ENCODE measurements at regions not wholly inside any gene's neighbourhood (a gene's known extent, or its start where the extent isn't known, plus 50 kb on each side); places are given as distances from the start of the nearest gene placed in this dataset.

GRCh38 chr20:24738981-24739633 lies 210.0 kb upstream of the CST7 start:
- DNase-seq (ENCODE audit: low read depth), result no peak

DNA sequence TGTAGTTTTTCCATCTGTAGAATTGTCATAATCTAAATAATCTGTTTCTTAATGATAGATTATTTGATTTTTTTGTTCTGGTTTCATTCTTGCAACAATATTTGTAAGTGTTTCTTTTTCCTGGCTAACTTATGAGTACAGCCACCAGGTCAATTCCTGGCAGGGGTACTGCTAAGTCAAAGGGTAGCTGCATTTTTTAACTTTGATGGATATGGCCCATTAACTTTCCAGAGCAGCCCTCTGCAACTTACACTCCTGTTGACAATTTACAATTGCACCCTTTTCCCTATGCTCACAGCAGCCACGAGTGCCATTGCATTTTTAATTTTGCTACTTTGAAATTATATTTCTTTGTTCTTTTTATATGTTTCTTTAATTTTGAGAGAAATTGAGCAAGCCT lies 209.3 kb upstream of the CST7 start:
- DNase-seq (ENCODE audit: low read depth), result no peak

GRCh38 chr20:24741493-24742072 lies 207.5 kb upstream of the CST7 start:
- no peak for DNase-seq (ENCODE audit: low read depth)

DNA sequence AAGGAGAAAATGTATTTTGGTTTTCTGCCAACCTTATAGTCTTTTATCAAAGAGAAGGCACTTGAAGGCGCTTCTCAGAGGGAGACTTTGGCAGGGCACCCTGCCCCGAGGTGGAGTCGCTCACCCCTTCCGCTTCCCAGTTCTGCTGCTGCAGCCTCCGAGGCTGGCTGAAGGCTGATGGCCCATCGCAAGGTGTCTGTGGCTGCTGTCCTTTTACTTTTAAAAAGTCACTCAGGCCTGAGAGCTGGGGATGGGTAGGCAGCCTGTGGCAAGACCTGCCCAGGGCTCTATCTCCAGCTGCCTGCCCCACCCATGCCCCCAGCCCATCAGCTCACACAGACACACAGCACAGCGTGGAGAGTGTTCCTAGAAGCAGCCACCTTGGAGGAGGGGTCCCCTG lies 206.6 kb upstream of the CST7 start:
- DNase-seq (ENCODE audit: low read depth), result no peak

DNA sequence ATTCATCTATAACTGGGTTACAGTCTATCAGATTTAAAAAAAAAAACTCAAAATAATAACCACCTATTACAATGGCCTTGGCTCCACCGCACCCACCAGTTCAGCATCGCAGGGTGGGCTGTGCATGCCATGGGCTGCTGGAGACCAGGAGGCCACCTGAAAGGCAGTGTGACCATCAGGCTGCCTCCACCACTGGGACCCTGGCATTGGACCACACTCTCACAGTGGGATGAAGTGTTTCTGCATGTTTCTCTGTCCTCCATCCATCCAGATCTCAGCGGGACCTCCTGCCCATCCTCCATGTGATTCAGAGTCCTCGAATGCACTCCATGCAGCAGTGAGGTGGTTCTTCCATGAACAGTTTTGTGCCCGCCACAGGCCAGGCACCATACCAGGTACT lies 206.1 kb upstream of the CST7 start:
- no peak for DNase-seq (ENCODE audit: low read depth)

DNA sequence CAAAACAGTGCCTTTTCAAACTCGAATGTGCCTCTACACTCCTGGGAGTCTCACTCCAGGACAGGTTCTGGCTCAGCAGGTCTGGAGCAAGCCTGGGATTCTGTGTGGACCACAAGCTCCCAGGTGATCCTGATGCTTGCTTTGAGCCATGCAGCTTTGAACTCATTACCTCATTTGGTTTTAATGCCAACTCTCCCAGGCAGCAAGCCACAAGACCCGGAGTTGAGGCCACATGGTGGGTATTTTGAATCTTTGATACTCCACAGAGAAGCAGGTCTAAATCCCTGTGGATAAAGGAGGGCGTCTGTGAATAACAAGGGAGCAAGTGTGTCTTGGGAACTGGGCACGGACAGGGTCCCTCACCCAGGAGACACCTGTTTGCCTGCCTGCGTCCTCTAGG lies 205.4 kb upstream of the CST7 start:
- DNase-seq (ENCODE audit: low read depth), result no peak

DNA sequence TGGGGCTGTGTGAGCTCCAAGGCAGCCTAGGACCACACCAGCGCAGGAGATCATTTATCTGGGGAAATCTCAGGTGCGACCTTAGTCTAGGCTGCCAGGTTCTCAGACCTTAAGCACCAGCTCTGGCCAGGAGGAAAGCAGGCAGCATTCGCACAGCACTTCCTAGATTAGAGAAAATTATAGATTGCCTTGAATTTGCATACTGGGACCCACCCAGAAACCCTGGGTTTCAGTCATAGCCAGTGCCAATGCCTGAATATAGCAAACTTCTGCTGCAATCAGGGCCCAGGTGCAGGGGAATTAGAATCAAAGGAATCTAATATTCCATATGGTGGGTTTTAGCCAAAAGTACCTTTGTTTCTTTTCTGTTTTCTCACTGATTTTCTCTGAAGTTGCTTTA lies 204.3 kb upstream of the CST7 start:
- no peak for DNase-seq (ENCODE audit: low read depth)

DNA sequence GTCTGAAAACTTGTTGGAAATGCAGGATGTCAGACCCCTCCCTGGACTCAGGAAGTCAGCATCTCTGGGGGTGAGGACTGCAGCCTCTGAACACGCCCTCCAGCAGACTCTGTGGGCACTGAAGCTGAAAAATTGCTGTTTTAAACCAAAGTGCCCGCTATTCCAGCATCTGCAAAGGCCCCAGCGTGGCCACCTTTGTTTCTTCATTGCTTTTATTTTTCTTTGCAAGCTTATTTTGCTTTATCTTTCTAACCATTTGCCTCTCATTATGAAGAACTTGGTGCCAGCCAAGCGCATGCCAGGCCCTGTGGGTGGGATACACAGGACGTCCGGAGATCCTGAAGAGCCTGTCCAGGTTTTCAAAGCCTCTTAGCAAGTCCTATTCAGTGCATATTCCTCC lies 203.9 kb upstream of the CST7 start:
- DNase-seq (ENCODE audit: low read depth), result no peak

- DNase-seq (ENCODE audit: low read depth), result no peak
Measured at GRCh38 chr20:24745617-24746350, 203.3 kb upstream of the CST7 start.

- DNase-seq (ENCODE audit: low read depth), result no peak
Measured at GRCh38 chr20:24746351-24746685, 202.8 kb upstream of the CST7 start.

DNA sequence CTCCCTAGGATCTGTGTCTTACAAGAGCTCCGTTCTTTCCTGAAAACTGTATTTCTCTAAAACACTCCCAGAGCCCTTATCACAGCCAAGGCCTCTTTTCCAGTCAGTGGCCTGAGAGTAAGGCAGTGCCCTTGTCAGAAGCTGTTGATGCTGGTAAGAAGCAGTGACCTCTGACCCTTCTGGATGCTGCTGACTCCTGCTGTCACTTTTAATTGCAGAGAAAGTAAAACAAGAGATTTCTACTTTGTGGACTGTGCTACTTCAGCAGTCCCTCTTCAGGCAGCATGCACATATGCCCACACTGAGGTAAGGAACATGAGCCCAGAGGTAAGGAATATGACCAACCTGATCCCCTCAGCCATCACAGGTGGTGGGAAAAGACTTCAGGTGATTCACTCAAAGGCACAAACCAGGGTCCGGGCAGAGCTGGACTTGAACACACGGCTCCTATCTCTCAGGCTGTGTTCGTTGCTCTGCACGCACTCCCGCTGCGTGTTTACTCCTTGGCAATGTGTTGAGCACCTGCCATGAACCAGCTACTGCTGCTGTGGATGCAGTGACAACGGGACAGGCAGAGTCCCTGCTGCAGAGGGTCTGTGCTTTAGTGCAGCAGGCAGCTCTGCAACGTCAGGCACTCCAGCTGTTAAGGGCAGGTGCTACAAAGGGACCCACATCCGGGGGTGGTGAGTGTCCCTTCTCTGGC lies 201.9 kb upstream of the CST7 start:
- no peak for DNase-seq (ENCODE audit: low read depth)

- DNase-seq (ENCODE audit: low read depth), result no peak
Measured at GRCh38 chr20:24747881-24748595, 201.0 kb upstream of the CST7 start.

DNA sequence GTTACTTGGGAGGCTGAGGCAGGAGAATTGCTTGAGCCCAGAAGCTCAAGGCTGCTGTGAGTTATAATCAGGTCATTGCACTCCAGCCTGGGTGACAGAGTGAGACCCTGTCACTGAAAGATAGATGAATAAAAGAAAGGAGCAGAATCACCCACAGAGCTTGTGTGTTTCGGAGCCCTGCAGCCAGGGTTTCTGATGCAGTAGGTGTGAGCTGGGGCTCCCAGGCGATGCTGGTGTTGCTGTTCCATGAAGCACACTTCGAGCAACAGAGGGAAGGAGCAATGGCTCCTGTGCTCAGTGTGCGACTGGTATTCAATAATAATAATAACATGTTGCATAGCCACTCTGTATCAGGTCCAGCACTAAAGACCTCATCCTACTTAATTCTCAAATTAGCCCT lies 197.5 kb upstream of the CST7 start:
- DNase-seq (ENCODE audit: low read depth), result no peak

DNA sequence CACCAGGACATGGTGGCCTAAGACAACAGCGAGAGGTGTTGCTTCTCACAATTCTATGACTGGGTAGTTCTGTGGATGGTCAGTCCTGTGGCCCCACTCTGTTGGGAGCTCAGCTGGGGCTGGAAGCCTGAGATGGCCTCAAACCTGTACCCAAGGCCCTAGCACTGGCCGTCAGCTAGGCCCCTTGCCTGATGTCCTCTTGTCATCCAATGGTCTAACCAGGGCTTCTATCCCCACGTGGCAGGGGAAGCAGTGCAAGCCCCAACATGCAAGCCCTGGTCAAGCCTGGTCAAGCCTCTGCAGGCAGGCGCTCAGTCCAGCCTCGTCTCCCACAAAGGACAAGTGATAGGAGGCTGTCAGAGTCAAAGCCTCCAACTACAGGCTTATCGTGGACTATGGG lies 196.5 kb upstream of the CST7 start:
- no peak for DNase-seq (ENCODE audit: low read depth)

- DNase-seq (ENCODE audit: low read depth), result no peak
Measured at GRCh38 chr20:24753130-24753529, 195.9 kb upstream of the CST7 start.

- no peak for DNase-seq (ENCODE audit: low read depth)
Measured at GRCh38 chr20:24754691-24755090, 194.4 kb upstream of the CST7 start.

- DNase-seq (ENCODE audit: low read depth), result peak; percentile 13
Measured at GRCh38 chr20:24755411-24755922, 193.6 kb upstream of the CST7 start.

GRCh38 chr20:24756292-24757025 lies 192.6 kb upstream of the CST7 start:
- DNase-seq (ENCODE audit: low read depth), result no peak

- no peak for DNase-seq (ENCODE audit: low read depth)
Measured at GRCh38 chr20:24761220-24762065, 187.6 kb upstream of the CST7 start.

DNA sequence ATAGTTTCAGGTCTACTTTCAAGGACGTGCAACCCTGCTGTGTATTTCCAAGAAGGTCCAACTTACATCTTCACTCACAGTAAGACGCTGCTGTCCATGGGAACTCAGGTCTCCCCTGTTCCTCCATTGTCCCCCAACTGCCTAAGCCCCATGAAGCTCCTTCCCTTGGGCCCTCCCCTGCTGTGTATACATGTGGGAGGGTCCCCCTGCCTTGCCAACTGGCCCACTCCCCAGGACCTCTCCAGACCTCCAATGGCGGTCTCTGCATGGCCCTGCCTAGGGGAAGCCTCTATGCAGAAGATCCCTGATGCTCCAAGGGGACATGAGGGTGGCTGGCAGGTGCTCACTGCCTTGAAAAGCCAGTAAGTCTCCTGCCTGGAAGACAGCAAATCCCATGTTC lies 186.7 kb upstream of the CST7 start:
- no peak for DNase-seq (ENCODE audit: low read depth)
